Stimulated activated naive CD4-positive, alpha-beta T cell treated with Interleukin-2 at 50 U/mL for 16 hours (primary cell): ENCODE measurements at regions not wholly inside any gene's neighbourhood (a gene's known extent, or its start where the extent isn't known, plus 50 kb on each side); places are given as distances from the start of the nearest gene placed in this dataset.
"Not testable (repeated sequence)": the region's sequence is repeated elsewhere in the genome, so short reads cannot be mapped to it uniquely, and the experiment has no call there.

Experiments used
- DNase-seq: peaks from one replicate; lab custom pipeline; 2025; lab: John Stamatoyannopoulos, UW

- DNase-seq: no peak
Observed at GRCh38 chr18:47409519-47409918, 158.1 kb upstream of the SKOR2 start.

GRCh38 chr18:47407736-47408135, 156.3 kb upstream of the SKOR2 start:
- no peak for DNase-seq

GRCh38 chr18:47404845-47405244, 153.4 kb upstream of the SKOR2 start:
- DNase-seq: no peak

- no peak for DNase-seq
Observed at GRCh38 chr18:47403949-47404348, 152.5 kb upstream of the SKOR2 start.

- DNase-seq: no peak
Observed at GRCh38 chr18:47403317-47403716, 151.9 kb upstream of the SKOR2 start.

- DNase-seq: no peak
Observed at GRCh38 chr18:47399475-47399874, 148.0 kb upstream of the SKOR2 start.

- DNase-seq: no peak
Observed at GRCh38 chr18:47397671-47398319, 146.3 kb upstream of the SKOR2 start.

- DNase-seq: no peak
Observed at GRCh38 chr18:47391665-47392064, 140.2 kb upstream of the SKOR2 start.

- DNase-seq: no peak
Observed at GRCh38 chr18:47390410-47391024, 139.1 kb upstream of the SKOR2 start.

GRCh38 chr18:47389210-47389609, 137.8 kb upstream of the SKOR2 start:
- no peak for DNase-seq

GRCh38 chr18:47387864-47388263, 136.4 kb upstream of the SKOR2 start:
- DNase-seq: no peak

- DNase-seq: no peak
Observed at GRCh38 chr18:47383729-47384128, 132.3 kb upstream of the SKOR2 start.

- DNase-seq: no peak
Observed at GRCh38 chr18:47381975-47382570, 130.6 kb upstream of the SKOR2 start.

- DNase-seq: no peak
Observed at GRCh38 chr18:47380153-47380552, 128.7 kb upstream of the SKOR2 start.

GRCh38 chr18:47373465-47373864, 122.0 kb upstream of the SKOR2 start:
- no peak for DNase-seq

- no peak for DNase-seq
Observed at GRCh38 chr18:47370052-47370451, 118.6 kb upstream of the SKOR2 start.

- not testable (repeated sequence) for DNase-seq
Observed at GRCh38 chr18:47354061-47354460, 102.6 kb upstream of the SKOR2 start.

- no peak for DNase-seq
Observed at GRCh38 chr18:47346016-47346415, 94.6 kb upstream of the SKOR2 start.

GRCh38 chr18:47345291-47345690, 93.8 kb upstream of the SKOR2 start:
- no peak for DNase-seq

GRCh38 chr18:47343291-47343690, 91.8 kb upstream of the SKOR2 start:
- no peak for DNase-seq

- DNase-seq: no peak
Observed at GRCh38 chr18:47342566-47342965, 91.1 kb upstream of the SKOR2 start.

- DNase-seq: no peak
Observed at GRCh38 chr18:47341678-47342077, 90.2 kb upstream of the SKOR2 start.

GRCh38 chr18:47334966-47335365, 83.5 kb upstream of the SKOR2 start:
- no peak for DNase-seq
